GM23338 (cell line): ENCODE measurements at regions not wholly inside any gene's neighbourhood (a gene's known extent, or its start where the extent isn't known, plus 50 kb on each side); places are given as distances from the start of the nearest gene placed in this dataset.

Source experiments
- ATAC-seq: fragments of 200-7000 bp; cut with Tn5 transposase; 3 replicates; pipeline ENCODE4 v1.9.1; 2020
- DNase-seq: peaks from one replicate; pipeline ENCODE4 v3.0.0-alpha.2; 2015; ENCODE audit warnings: low spot score
- H2AFZ ChIP-seq: fragments of 200-600 bp; sonication (generic); 2 replicates; pipeline ENCODE4 v1.8.0; 2016; ENCODE audit warnings: antibody characterized with exemption, mild to moderate bottlenecking, moderate library complexity
- H3F3A ChIP-seq: fragments of 200-600 bp; sonication (generic); replicated peaks from 2 replicates; pipeline ENCODE4 v1.8.0; 2017; ENCODE audit warnings: antibody characterized with exemption, mixed run types, low read depth
- H3K27ac ChIP-seq: fragments of 200-600 bp; sonication (generic); 2 replicates; pipeline ENCODE4 v1.6.1; 2016; ENCODE audit warnings: low read depth
- H3K27me3 ChIP-seq: fragments of 200-600 bp; sonication (generic); 2 replicates; pipeline ENCODE4 v1.8.0; 2016; ENCODE audit warnings: mild to moderate bottlenecking, mixed run types, moderate library complexity; ENCODE audit not compliant: insufficient read depth
- H3K36me3 ChIP-seq: fragments of 200-600 bp; sonication (generic); 2 replicates; pipeline ENCODE4 v1.8.0; 2016; ENCODE audit warnings: mild to moderate bottlenecking; ENCODE audit not compliant: insufficient read depth
- H3K4me1 ChIP-seq: fragments of 200-600 bp; sonication (generic); 2 replicates; pipeline ENCODE4 v1.8.0; 2016; ENCODE audit warnings: mild to moderate bottlenecking, moderate library complexity; ENCODE audit not compliant: insufficient read depth
- H3K4me2 ChIP-seq: fragments of 200-600 bp; sonication (generic); 2 replicates; pipeline ENCODE4 v1.7.1; 2017; ENCODE audit warnings: mixed run types
- H3K4me3 ChIP-seq: fragments of 200-600 bp; sonication (generic); 2 replicates; pipeline ENCODE4 v1.6.1; 2016; ENCODE audit warnings: mixed run types
- H3K79me2 ChIP-seq: fragments of 200-600 bp; sonication (generic); replicated peaks from 2 replicates; pipeline ENCODE4 v1.8.0; 2017; ENCODE audit warnings: mild to moderate bottlenecking; ENCODE audit not compliant: insufficient read depth
- H3K9me2 ChIP-seq: fragments of 200-600 bp; sonication (generic); 2 replicates; pipeline ENCODE4 v1.8.0; 2017; ENCODE audit not compliant: insufficient read depth
- H4K20me1 ChIP-seq: fragments of 200-600 bp; sonication (generic); replicated peaks from 2 replicates; pipeline ENCODE4 v1.8.0; 2017; ENCODE audit warnings: mild to moderate bottlenecking; ENCODE audit not compliant: insufficient read depth
- H3K27ac Mint-ChIP-seq: 2 replicates; pipeline ENCODE4 v1.8.0; 2020; ENCODE audit warnings: inconsistent platforms, mild to moderate bottlenecking, moderate library complexity, mixed read lengths
- H3K27me3 Mint-ChIP-seq: 3 replicates; pipeline ENCODE4 v1.8.0; 2022; ENCODE audit warnings: low read depth, mild to moderate bottlenecking, moderate library complexity, mixed read lengths, inconsistent platforms; ENCODE audit not compliant: insufficient read depth, poor library complexity
- H3K36me3 Mint-ChIP-seq: 3 replicates; pipeline ENCODE4 v1.8.0; 2021; ENCODE audit warnings: low read depth, mild to moderate bottlenecking, inconsistent platforms, moderate library complexity, mixed read lengths
- H3K4me1 Mint-ChIP-seq: 3 replicates; pipeline ENCODE4 v1.8.0; 2020; ENCODE audit warnings: mild to moderate bottlenecking, inconsistent platforms, mixed read lengths
- H3K4me3 Mint-ChIP-seq: 3 replicates; pipeline ENCODE4 v1.8.0; 2021; ENCODE audit warnings: moderate library complexity, mild to moderate bottlenecking, inconsistent platforms, mixed read lengths
- H3K9me3 Mint-ChIP-seq: 3 replicates; pipeline ENCODE4 v1.8.0; 2020; ENCODE audit warnings: moderate library complexity, mild to moderate bottlenecking, inconsistent platforms, mixed read lengths
- CTCF ChIP-seq, 2 experiments: fragments of 200-600 bp in 1 of 2; sonication (generic) in 1 of 2; conservative IDR thresholded peaks; 2 replicates each; pipeline versions ENCODE4 v1.5.1 to v1.6.1; 2016 to 2017; ENCODE audit warnings: antibody characterized with exemption in 2 of 2, low read depth in 2 of 2, mild to moderate bottlenecking in 2 of 2, moderate library complexity in 1 of 2
- EZH2 ChIP-seq: fragments of 200-600 bp; sonication (generic); IDR thresholded peaks from one replicate; pipeline ENCODE4 v1.8.0; 2017; ENCODE audit warnings: antibody characterized with exemption, mild to moderate bottlenecking, low read depth; ENCODE audit not compliant: unreplicated experiment
- EZH2phosphoT487 ChIP-seq: fragments of 200-600 bp; sonication (generic); IDR thresholded peaks from one replicate; pipeline ENCODE4 v1.8.1; 2018; ENCODE audit warnings: antibody characterized with exemption; ENCODE audit not compliant: unreplicated experiment
- JUNB ChIP-seq: IDR thresholded peaks from one replicate; pipeline ENCODE4 v1.6.1; 2016; ENCODE audit warnings: antibody characterized with exemption; ENCODE audit not compliant: unreplicated experiment
- NANOG ChIP-seq: IDR thresholded peaks from 2 replicates; pipeline ENCODE4 v1.6.1; 2016; ENCODE audit warnings: antibody characterized with exemption, borderline replicate concordance
- POLR2AphosphoS5 ChIP-seq: IDR thresholded peaks from 2 replicates; pipeline ENCODE4 v1.6.1; 2016; ENCODE audit warnings: antibody characterized with exemption, low read depth
- STAT1 ChIP-seq: IDR thresholded peaks from one replicate; pipeline ENCODE4 v1.6.1; 2016; ENCODE audit warnings: antibody characterized with exemption; ENCODE audit not compliant: unreplicated experiment
- ZNF114 ChIP-seq: fragments of 250-450 bp; sonication (Bioruptor Pico); IDR thresholded peaks from 2 replicates; pipeline ENCODE4 v1.5.0; 2020; ENCODE audit warnings: mild to moderate bottlenecking, moderate library complexity
- ZNF331 ChIP-seq: fragments of 250-450 bp; sonication (Bioruptor Pico); IDR thresholded peaks from 2 replicates; pipeline ENCODE4 v1.5.0; 2020; ENCODE audit warnings: low read depth, mild to moderate bottlenecking, moderate library complexity
- ZNF462 ChIP-seq: fragments of 250-450 bp; sonication (Bioruptor Pico); IDR thresholded peaks from 2 replicates; pipeline ENCODE4 v1.5.0; 2020; ENCODE audit warnings: mild to moderate bottlenecking, moderate library complexity

- no peak overlapping the region for H3K4me2 ChIP-seq
- ATAC-seq = no peak
- no peaks in the 10 kb centered on the region for H3K79me2 ChIP-seq
- peaks cover 11% of the 10 kb centered on the region for H3K4me1 Mint-ChIP-seq
- no peaks in the 10 kb centered on the region for H4K20me1 ChIP-seq
- no peak overlapping the region for H3K27ac ChIP-seq
- H3F3A ChIP-seq = no peaks in the 10 kb centered on the region
- H3K36me3 Mint-ChIP-seq = peaks cover 2% of the 10 kb centered on the region; the same call in 1 of the 3 replicates
- TF ChIP-seq STAT1 (no peak), POLR2AphosphoS5 (no peak), EZH2 (no peak), CTCF (conservative IDR thresholded peaks at IDR 0.05; ENCODE audit: low read depth in 2 of 2) (no peak), JUNB (no peak), NANOG (no peak), EZH2phosphoT487 (no peak), ZNF462 (no peak), ZNF114 (CRISPR knock-in tag) (no peak), ZNF331 (CRISPR knock-in tag) (no peak)
- H3K9me3 Mint-ChIP-seq = peaks cover 10% of the 10 kb centered on the region
- H3K4me3 Mint-ChIP-seq = no peak overlapping the region
- H2AFZ ChIP-seq = no peak overlapping the region
- no peaks in the 10 kb centered on the region for H3K9me2 ChIP-seq
- H3K27me3 Mint-ChIP-seq = no peaks in the 10 kb centered on the region
- no peaks in the 10 kb centered on the region for H3K4me1 ChIP-seq
- H3K27me3 ChIP-seq = no peaks in the 10 kb centered on the region
- peak; percentile 8 for DNase-seq
- H3K4me3 ChIP-seq = no peak overlapping the region
- H3K36me3 ChIP-seq = no peaks in the 10 kb centered on the region
- no peak overlapping the region for H3K27ac Mint-ChIP-seq
Observed at GRCh38 chr16:17635183-17635582, 164.4 kb upstream of the XYLT1 start.
